BE2C (cell line): ENCODE measurements at regions not wholly inside any gene's neighbourhood (a gene's known extent, or its start where the extent isn't known, plus 50 kb on each side); places are given as distances from the start of the nearest gene placed in this dataset.

Experiments
- DNase-seq: peaks from one replicate; pipeline ENCODE4 v3.0.0-alpha.2; 2020
- H3K27me3 ChIP-seq: fragments of 250-450 bp; sonication (Bioruptor Pico); 2 replicates; pipeline ENCODE4 v1.5.1; 2020; ENCODE audit warnings: mild to moderate bottlenecking
- H3K36me3 ChIP-seq: fragments of 250-450 bp; sonication (Bioruptor Pico); 2 replicates; pipeline ENCODE4 v1.5.1; 2020; ENCODE audit warnings: mild to moderate bottlenecking
- H3K4me1 ChIP-seq: fragments of 250-450 bp; sonication (Bioruptor Pico); 2 replicates; pipeline ENCODE4 v1.5.1; 2020
- H3K4me3 ChIP-seq: 2 replicates; pipeline ENCODE4 v1.5.1; 2011; ENCODE audit warnings: low read depth, low read length
- H3K9me3 ChIP-seq: fragments of 250-450 bp; sonication (Bioruptor Pico); 2 replicates; pipeline ENCODE4 v1.5.1; 2020
- TF ChIP-seq, protein P1 (sequence below): IDR thresholded peaks from 2 replicates; pipeline ENCODE4 v1.5.1; 2012; ENCODE audit warnings: mild to moderate bottlenecking, low read depth, low read length

GRCh38 chr6:88339761-88340160, 173.6 kb upstream of the CNR1 start:
- Histone ChIP-seq H3K4me1 (no peaks in the 10 kb centered on the region), H3K27me3 (no peaks in the 10 kb centered on the region), H3K9me3 (no peaks in the 10 kb centered on the region), H3K36me3 (no peaks in the 10 kb centered on the region), H3K4me3 (no peak overlapping the region)
- DNase-seq, result no peak
- TF ChIP-seq, protein P1, sequence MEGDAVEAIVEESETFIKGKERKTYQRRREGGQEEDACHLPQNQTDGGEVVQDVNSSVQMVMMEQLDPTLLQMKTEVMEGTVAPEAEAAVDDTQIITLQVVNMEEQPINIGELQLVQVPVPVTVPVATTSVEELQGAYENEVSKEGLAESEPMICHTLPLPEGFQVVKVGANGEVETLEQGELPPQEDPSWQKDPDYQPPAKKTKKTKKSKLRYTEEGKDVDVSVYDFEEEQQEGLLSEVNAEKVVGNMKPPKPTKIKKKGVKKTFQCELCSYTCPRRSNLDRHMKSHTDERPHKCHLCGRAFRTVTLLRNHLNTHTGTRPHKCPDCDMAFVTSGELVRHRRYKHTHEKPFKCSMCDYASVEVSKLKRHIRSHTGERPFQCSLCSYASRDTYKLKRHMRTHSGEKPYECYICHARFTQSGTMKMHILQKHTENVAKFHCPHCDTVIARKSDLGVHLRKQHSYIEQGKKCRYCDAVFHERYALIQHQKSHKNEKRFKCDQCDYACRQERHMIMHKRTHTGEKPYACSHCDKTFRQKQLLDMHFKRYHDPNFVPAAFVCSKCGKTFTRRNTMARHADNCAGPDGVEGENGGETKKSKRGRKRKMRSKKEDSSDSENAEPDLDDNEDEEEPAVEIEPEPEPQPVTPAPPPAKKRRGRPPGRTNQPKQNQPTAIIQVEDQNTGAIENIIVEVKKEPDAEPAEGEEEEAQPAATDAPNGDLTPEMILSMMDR, result no peak

DNA sequence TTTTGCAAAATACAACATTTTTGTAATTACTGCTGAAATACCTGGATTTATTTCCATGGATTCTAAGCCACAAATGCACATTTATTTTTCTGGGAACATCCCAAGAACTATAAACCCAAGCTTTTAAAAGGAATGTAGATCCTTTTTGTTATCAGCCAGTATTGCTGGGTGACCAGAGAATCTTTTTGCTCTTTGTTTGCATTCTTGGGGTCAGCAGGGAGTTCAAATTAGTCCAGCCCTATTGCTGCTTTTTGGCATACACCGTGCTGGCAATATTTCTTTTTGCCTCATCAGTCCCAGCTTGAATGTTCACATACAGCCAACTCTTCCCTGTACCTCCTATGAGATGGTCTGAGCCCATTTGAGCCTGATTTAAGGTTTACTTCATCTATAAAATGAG, 155.2 kb upstream of the CNR1 start:
- no peak overlapping the region for H3K4me3 ChIP-seq
- H3K4me1 ChIP-seq, result no peaks in the 10 kb centered on the region
- H3K9me3 ChIP-seq, result no peaks in the 10 kb centered on the region
- TF ChIP-seq, protein P1, result no peak
- no peaks in the 10 kb centered on the region for H3K36me3 ChIP-seq
- H3K27me3 ChIP-seq, result no peaks in the 10 kb centered on the region; the same call in 1 of the 2 replicates
- no peak for DNase-seq

DNA sequence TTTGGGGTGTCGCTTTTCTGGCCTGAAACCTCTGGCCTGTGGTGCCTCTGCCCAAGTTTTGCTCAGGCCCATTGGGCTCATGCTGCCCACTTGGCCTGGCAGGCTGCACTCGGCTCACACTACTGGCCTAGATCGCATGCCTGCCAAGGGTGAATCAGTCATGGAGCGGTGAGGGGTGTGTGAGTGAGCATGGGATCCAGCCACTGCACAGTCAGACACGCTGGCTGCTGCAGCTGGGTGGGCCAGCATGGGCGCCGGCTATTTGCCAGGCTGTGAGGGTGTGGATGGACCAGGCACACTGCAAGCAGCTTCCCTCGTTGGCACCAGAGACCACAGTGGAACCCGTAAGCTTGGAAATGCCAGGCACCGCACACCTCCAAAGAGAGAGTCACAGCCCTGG, 145.4 kb upstream of the CNR1 start:
- no peak for DNase-seq
- TF ChIP-seq, protein P1, result no peak
- Histone ChIP-seq H3K9me3 (no peaks in the 10 kb centered on the region; the same call in 1 of the 2 replicates), H3K36me3 (no peaks in the 10 kb centered on the region), H3K4me1 (no peaks in the 10 kb centered on the region), H3K27me3 (no peaks in the 10 kb centered on the region), H3K4me3 (no peak overlapping the region)

- Histone ChIP-seq H3K27me3 (no peaks in the 10 kb centered on the region), H3K4me3 (no peak overlapping the region), H3K36me3 (no peaks in the 10 kb centered on the region), H3K4me1 (no peaks in the 10 kb centered on the region), H3K9me3 (no peaks in the 10 kb centered on the region)
- no peak for DNase-seq
- TF ChIP-seq, protein P1, result no peak
Measured at GRCh38 chr6:88304520-88304919, 138.4 kb upstream of the CNR1 start.

GRCh38 chr6:88302769-88303225, 136.7 kb upstream of the CNR1 start:
- Histone ChIP-seq H3K27me3 (no peaks in the 10 kb centered on the region), H3K4me3 (no peak overlapping the region), H3K36me3 (no peaks in the 10 kb centered on the region), H3K9me3 (no peaks in the 10 kb centered on the region), H3K4me1 (no peaks in the 10 kb centered on the region)
- TF ChIP-seq, protein P1, result no peak
- DNase-seq, result no peak

DNA sequence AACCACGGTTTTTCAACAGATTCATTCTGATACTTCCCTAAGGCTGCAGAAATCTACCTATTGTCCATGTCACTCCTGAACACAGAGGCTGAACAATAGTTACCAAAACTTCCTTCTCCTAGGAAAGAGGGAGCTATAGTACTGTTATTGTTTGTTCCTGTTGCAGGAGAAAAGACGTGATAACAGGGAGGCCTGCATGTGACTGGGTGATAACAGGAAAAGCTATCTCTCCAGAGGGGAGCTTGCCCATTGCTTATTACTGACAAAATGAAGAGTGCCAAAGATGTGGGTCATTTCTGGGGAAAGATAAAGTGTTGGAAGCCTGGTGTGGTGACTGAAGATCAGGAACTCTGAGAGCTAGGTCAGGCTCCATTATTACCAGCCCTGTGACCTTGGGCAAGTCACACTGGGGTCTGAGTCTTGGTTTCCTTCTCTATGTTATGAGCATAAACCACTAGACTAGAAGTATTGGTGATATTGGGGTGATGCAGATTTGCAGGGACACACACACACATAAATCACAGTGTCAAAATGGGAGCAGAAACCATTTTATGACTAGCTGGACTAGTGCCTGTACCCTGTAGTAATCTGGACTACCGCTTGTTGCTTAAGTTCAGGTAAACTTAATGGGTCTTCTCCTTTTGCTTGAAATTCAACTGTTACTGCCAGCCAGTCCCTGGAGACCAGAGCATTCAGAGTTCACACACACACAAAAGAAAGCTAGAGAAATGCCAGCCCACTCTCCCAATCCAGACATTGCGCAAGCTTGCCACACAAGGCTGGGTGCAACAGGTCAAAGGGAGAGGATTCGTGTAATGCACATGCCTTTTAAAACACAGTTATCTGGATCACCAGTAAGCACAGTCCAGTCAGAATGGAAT, 136.0 kb upstream of the CNR1 start:
- Histone ChIP-seq H3K9me3 (no peaks in the 10 kb centered on the region), H3K36me3 (no peaks in the 10 kb centered on the region), H3K4me1 (no peaks in the 10 kb centered on the region), H3K27me3 (no peaks in the 10 kb centered on the region), H3K4me3 (no peak overlapping the region)
- DNase-seq, result no peak
- TF ChIP-seq, protein P1, result no peak
